Left lung (tissue), 4 donors: ENCODE measurements at regions not wholly inside any gene's neighbourhood (a gene's known extent, or its start where the extent isn't known, plus 50 kb on each side); places are given as distances from the start of the nearest gene placed in this dataset.

Experiments used
- ATAC-seq: fragments of 200-7000 bp; cut with Tn5 transposase; one replicate; pipeline ENCODE4 v1.9.1; 2020; ENCODE audit warnings: moderate library complexity
- DNase-seq, 4 donors: peaks; one replicate each; pipeline ENCODE4 v3.0.0-alpha.2; 2013 to 2020
- H3K27ac ChIP-seq, 2 donors: fragments of 200-600 bp; sonication (generic) in 1 of 2; one replicate each; pipeline versions ENCODE4 v1.5.0 to v1.8.0; 2020 to 2021
- H3K27me3 ChIP-seq, 2 donors: fragments of 200-600 bp; sonication (generic) in 1 of 2; one replicate each; pipeline versions ENCODE4 v1.5.0 to v1.8.0; 2020 to 2021
- H3K36me3 ChIP-seq, 2 donors: fragments of 200-600 bp; sonication (generic) in 1 of 2; one replicate each; pipeline versions ENCODE4 v1.5.0 to v1.8.0; 2020 to 2021
- H3K4me1 ChIP-seq, 2 donors: fragments of 200-600 bp; one replicate each; pipeline ENCODE4 v1.8.0; 2021
- H3K4me3 ChIP-seq, 2 donors: fragments of 200-600 bp; sonication (generic) in 1 of 2; one replicate each; pipeline versions ENCODE4 v1.5.0 to v1.8.0; 2020 to 2021; ENCODE audit warnings: mild to moderate bottlenecking in 1 of 2
- H3K9me3 ChIP-seq, 2 donors: fragments of 200-600 bp; sonication (generic) in 1 of 2; one replicate each; pipeline versions ENCODE4 v1.5.0 to v1.8.0; 2020 to 2021
- intact Hi-C, 2 donors: fragments of 100-400 bp; cut with DNase I; formaldehyde crosslinking; loops; one replicate each; pipeline versions ENCODE4 v1.11.2 to v1.14.2; 2022
- TF ChIP-seq, protein P1 (sequence below), 2 donors: fragments of 200-600 bp; sonication (generic) in 1 of 2; IDR thresholded peaks; one replicate each; pipeline versions ENCODE4 v1.5.0 to v1.8.0; 2021; ENCODE audit warnings: antibody characterized with exemption in 2 of 2
- donor health status: DM: no; HTN: yes; CAD: no.
- donor health status: DM: no; HTN: no; CAD: no.

- Histone ChIP-seq H3K9me3 (peaks cover 0 to 10% of the 10 kb centered on the region in 2 donors), H3K36me3 (no peaks in the 10 kb centered on the region), H3K4me3 (no peak overlapping the region), H3K4me1 (no peaks in the 10 kb centered on the region), H3K27ac (no peak overlapping the region), H3K27me3 (no peaks in the 10 kb centered on the region)
- intact Hi-C loops = no loop called here
- TF ChIP-seq, protein P1, sequence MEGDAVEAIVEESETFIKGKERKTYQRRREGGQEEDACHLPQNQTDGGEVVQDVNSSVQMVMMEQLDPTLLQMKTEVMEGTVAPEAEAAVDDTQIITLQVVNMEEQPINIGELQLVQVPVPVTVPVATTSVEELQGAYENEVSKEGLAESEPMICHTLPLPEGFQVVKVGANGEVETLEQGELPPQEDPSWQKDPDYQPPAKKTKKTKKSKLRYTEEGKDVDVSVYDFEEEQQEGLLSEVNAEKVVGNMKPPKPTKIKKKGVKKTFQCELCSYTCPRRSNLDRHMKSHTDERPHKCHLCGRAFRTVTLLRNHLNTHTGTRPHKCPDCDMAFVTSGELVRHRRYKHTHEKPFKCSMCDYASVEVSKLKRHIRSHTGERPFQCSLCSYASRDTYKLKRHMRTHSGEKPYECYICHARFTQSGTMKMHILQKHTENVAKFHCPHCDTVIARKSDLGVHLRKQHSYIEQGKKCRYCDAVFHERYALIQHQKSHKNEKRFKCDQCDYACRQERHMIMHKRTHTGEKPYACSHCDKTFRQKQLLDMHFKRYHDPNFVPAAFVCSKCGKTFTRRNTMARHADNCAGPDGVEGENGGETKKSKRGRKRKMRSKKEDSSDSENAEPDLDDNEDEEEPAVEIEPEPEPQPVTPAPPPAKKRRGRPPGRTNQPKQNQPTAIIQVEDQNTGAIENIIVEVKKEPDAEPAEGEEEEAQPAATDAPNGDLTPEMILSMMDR (IDR thresholded peaks at IDR 0.05) = no peak
- DNase-seq = peak in 1 of 4 donors; percentile 11
- ATAC-seq = no peak
Measured at GRCh38 chr2:134078354-134078753, 175.5 kb upstream of the MGAT5 start.

GRCh38 chr2:134079373-134079772 is 174.5 kb upstream of the MGAT5 start:
- H3K27ac ChIP-seq = no peak overlapping the region
- ATAC-seq (peak; percentile 33), DNase-seq (no peak)
- H3K4me1 ChIP-seq = no peaks in the 10 kb centered on the region
- H3K4me3 ChIP-seq = no peak overlapping the region
- no peaks in the 10 kb centered on the region for H3K36me3 ChIP-seq
- no peaks in the 10 kb centered on the region for H3K27me3 ChIP-seq
- TF ChIP-seq, protein P1 (IDR thresholded peaks at IDR 0.05) = no peak
- peaks cover 0 to 10% of the 10 kb centered on the region in 2 donors for H3K9me3 ChIP-seq
- intact Hi-C loops = no loop called here

DNA sequence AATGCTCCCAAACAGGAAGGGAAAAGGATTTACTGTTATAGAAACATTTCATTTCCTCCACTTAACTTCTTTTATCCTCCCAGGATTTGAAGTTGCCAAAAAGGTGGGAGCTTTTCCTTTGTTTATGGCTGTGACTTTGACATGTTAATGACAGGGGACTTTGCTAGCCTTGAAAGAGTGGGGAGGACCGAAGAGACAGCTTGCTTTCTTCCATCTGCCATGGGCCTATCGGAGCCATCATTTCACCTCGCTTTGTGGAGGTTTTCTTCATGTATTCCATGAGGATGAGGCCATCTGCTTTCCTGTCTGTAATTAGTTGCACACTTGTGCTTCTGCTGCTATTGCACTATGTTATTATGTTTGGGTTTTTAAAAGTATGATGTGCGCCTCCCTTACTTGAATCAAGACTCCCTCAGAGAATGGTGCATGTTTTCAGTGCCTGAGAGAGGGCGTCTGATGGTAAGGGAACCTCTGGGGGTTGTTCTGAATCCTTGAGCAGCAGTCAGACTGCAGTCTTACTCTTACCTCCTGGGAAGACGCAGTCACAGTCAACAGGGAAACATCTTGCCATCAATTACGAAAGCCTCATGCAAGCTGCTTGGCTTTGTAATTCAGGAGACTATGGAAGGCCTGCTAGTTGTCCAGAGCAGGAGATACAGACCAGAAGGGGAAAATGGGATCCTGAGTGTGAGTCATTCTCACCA is 173.3 kb upstream of the MGAT5 start:
- H3K9me3 ChIP-seq = peaks cover 0 to 8% of the 10 kb centered on the region in 2 donors
- intact Hi-C loops = no loop called here
- H3K4me1 ChIP-seq = no peaks in the 10 kb centered on the region
- DNase-seq = no peak
- TF ChIP-seq, protein P1 (IDR thresholded peaks at IDR 0.05) = no peak
- H3K27ac ChIP-seq = no peak overlapping the region
- ATAC-seq = no peak
- no peaks in the 10 kb centered on the region for H3K27me3 ChIP-seq
- H3K4me3 ChIP-seq = no peak overlapping the region
- H3K36me3 ChIP-seq = no peaks in the 10 kb centered on the region

GRCh38 chr2:134081238-134081938 is 172.5 kb upstream of the MGAT5 start:
- no peaks in the 10 kb centered on the region for H3K27me3 ChIP-seq
- DNase-seq = no peak
- TF ChIP-seq, protein P1 (IDR thresholded peaks at IDR 0.05) = no peak
- intact Hi-C loops = no loop called here
- no peak overlapping the region for H3K4me3 ChIP-seq
- H3K27ac ChIP-seq = no peak overlapping the region
- no peaks in the 10 kb centered on the region for H3K36me3 ChIP-seq
- no peaks in the 10 kb centered on the region for H3K9me3 ChIP-seq
- H3K4me1 ChIP-seq = no peaks in the 10 kb centered on the region
- no peak for ATAC-seq

DNA sequence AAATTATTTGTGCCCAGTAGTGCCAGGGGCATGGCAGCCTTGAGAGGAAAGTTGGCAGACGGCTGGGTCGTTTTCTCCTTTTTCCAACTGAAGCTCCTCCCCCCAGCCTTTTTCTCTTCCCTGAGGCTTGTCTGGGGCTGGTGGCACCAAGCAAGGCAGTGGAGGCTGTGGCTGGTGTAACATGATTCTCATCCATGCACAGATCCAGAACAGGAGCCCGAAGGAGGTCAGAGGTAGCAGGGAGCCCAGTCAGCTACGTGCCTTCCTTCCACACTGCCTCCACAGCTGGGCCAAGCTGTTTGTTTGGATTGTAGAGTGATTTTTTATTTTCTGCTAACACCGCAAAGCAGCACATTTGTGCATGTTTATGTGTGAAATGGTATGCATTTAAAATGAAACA is 170.3 kb upstream of the MGAT5 start:
- ATAC-seq = no peak
- peak in 1 of 4 donors; percentile 19 for DNase-seq
- intact Hi-C loops = no loop called here

More for the DNA sequence above, 170.3 kb upstream of the MGAT5 start:
- Histone ChIP-seq H3K4me1 (no peaks in the 10 kb centered on the region), H3K27ac (no peak overlapping the region), H3K4me3 (no peak overlapping the region), H3K27me3 (no peaks in the 10 kb centered on the region), H3K36me3 (no peaks in the 10 kb centered on the region), H3K9me3 (no peaks in the 10 kb centered on the region)
- TF ChIP-seq, protein P1 (IDR thresholded peaks at IDR 0.05) = no peak
